NCI-H146 treated with DMSO at 0.1 percent for 48 hours (cell line): ENCODE measurements at regions not wholly inside any gene's neighbourhood (a gene's known extent, or its start where the extent isn't known, plus 50 kb on each side); places are given as distances from the start of the nearest gene placed in this dataset.
"Not testable (repeated sequence)": the region's sequence is repeated elsewhere in the genome, so short reads cannot be mapped to it uniquely, and the experiment has no call there.

Experiments used
- DNase-seq: peaks from one replicate; lab custom pipeline; 2025; ENCODE audit not compliant: unreplicated experiment; lab: John Stamatoyannopoulos, UW

- DNase-seq = peak; percentile 76
These were observed 57.2 kb upstream of the SEC14L1 start for GRCh38 chr17:77083531-77083930.

- peak; percentile 86 for DNase-seq
These were observed 54.8 kb upstream of the SEC14L1 start for GRCh38 chr17:77085926-77086432.

- DNase-seq = peak; percentile 86
These were observed 54.2 kb upstream of the SEC14L1 start for GRCh38 chr17:77086433-77087010.

GRCh38 chr17:77087650-77088454 lies 52.9 kb upstream of the SEC14L1 start:
- DNase-seq = no peak

GRCh38 chr17:77088455-77089123 lies 52.2 kb upstream of the SEC14L1 start:
- DNase-seq = peak; percentile 88

- DNase-seq = no peak
These were observed 51.7 kb upstream of the SEC14L1 start for GRCh38 chr17:77089124-77089490.

- not testable (repeated sequence) for DNase-seq
These were observed 50.8 kb upstream of the SEC14L1 start for GRCh38 chr17:77089949-77090348.

GRCh38 chr17:77090476-77090875 lies 50.3 kb upstream of the SEC14L1 start:
- DNase-seq = no peak
